ENCODE measurements at regions not wholly inside any gene's neighbourhood (a gene's known extent, or its start where the extent isn't known, plus 50 kb on each side); places are given as distances from the start of the nearest gene placed in this dataset.
"Not testable (repeated sequence)": the region's sequence is repeated elsewhere in the genome, so short reads cannot be mapped to it uniquely, and the experiment has no call there.

GRCh38 chr19:30066781-30067759 lies 125.0 kb downstream of the URI1 start:
- no peak overlapping the region for H3K4me3 ChIP-seq (ENCODE audit: low read depth, low read length)
- no peak for TF ChIP-seq CTCF (IDR thresholded peaks at IDR 0.05; ENCODE audit: borderline replicate concordance, insufficient read depth, low read depth, low read length)

DNA sequence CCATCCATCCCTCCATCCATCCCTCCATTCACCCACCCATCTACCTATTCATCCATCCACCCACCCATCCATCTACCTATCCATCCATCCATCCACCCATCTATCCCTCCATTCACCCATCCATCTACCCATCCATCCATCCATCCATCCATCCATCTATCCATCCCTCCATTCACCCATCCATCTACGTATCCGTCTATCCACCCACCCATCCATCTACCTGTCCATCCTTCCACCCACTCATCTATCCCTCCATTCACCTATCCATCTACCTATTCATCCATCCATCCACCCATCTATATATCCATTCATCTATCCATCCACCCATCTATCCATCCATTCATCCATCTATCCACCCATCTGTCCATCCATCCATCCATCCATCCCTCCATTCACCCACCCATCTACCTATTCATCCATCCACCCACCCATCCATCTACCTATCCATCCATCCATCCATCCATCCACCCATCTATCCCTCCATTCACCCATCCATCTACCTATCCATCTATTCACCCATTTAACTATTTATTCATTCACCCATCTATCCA lies 126.0 kb downstream of the URI1 start:
- not testable (repeated sequence) for H3K4me3 ChIP-seq (ENCODE audit: low read depth, low read length)

- H3K4me3 ChIP-seq (ENCODE audit: low read depth, low read length) = no peak overlapping the region
- TF ChIP-seq CTCF (IDR thresholded peaks at IDR 0.05; ENCODE audit: borderline replicate concordance, insufficient read depth, low read depth, low read length) = no peak
Measured at GRCh38 chr19:30068528-30069395, 126.7 kb downstream of the URI1 start.

DNA sequence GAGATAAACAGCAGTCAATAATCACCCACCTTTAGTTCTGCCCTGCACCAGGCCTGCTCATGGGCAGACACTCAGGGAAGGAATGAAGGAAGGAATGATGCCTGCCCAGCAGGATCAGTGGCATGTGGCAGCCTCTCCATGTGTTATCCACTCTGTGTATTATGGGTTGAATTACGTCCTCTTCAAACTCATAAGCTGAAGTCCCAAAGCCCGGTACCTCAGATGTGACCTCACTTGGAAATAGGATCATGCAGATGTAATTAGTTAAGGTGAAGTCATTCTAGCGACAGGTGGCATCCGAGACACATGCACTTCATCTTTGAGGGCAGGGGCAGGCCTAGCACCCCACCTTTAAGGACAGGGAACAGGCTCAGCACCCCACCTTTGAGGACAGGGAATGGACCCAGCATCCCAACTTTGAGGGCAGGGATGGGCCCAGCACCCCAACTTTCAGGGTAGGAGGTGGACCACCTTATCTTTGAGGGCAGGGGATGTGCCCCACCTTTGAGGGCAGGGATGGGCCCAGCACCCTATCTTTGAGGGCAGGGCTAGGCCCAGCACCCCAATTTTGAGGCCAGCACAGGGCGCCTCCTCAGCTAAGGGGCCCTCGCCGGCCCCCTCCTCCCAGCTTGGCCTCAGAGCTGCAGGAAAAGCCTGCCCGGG lies 127.6 kb downstream of the URI1 start:
- TF ChIP-seq CTCF (IDR thresholded peaks at IDR 0.05; ENCODE audit: borderline replicate concordance, insufficient read depth, low read depth, low read length) = no peak
- H3K4me3 ChIP-seq (ENCODE audit: low read depth, low read length) = no peak overlapping the region

GRCh38 chr19:30070198-30070967 lies 128.3 kb downstream of the URI1 start:
- no peak overlapping the region for H3K4me3 ChIP-seq (ENCODE audit: low read depth, low read length)

GRCh38 chr19:30070968-30071632 lies 129.1 kb downstream of the URI1 start:
- H3K4me3 ChIP-seq (ENCODE audit: low read depth, low read length) = no peak overlapping the region
- no peak for TF ChIP-seq CTCF (IDR thresholded peaks at IDR 0.05; ENCODE audit: borderline replicate concordance, insufficient read depth, low read depth, low read length)

More at GRCh38 chr19:30070198-30070967, 128.3 kb downstream of the URI1 start:
- TF ChIP-seq CTCF (IDR thresholded peaks at IDR 0.05; ENCODE audit: borderline replicate concordance, insufficient read depth, low read depth, low read length) = no peak
